T-helper 17 cell (primary cell): ENCODE measurements at regions not wholly inside any gene's neighbourhood (a gene's known extent, or its start where the extent isn't known, plus 50 kb on each side); places are given as distances from the start of the nearest gene placed in this dataset.
"Not testable (repeated sequence)": the region's sequence is repeated elsewhere in the genome, so short reads cannot be mapped to it uniquely, and the experiment has no call there.

Source experiments
- ATAC-seq: fragments of 150-1000 bp; cut with Tn5 transposase; 2 replicates; pipeline ENCODE4 v1.10.0; 2021; ENCODE audit warnings: mild to moderate bottlenecking, moderate library complexity
- DNase-seq, 3 donors: peaks; one replicate each; pipeline versions ENCODE4 v3.0.0 to v3.0.0-alpha.2; 2020 to 2021
- H3K9me3 ChIP-seq: one replicate; pipeline ENCODE4 v1.7.0; 2013; ENCODE audit warnings: low read length, mild to moderate bottlenecking; ENCODE audit not compliant: control insufficient read depth, poor library complexity, severe bottlenecking
- H3K27ac Mint-ChIP-seq: one replicate; pipeline ENCODE4 v1.8.0; 2022; ENCODE audit warnings: mild to moderate bottlenecking, moderate library complexity, mixed read lengths
- H3K27me3 Mint-ChIP-seq: one replicate; pipeline ENCODE4 v1.8.0; 2022; ENCODE audit warnings: mixed read lengths
- H3K36me3 Mint-ChIP-seq: one replicate; pipeline ENCODE4 v1.8.0; 2022; ENCODE audit warnings: low read depth, mixed read lengths
- H3K4me1 Mint-ChIP-seq: one replicate; pipeline ENCODE4 v1.8.0; 2022; ENCODE audit warnings: mild to moderate bottlenecking, mixed read lengths
- H3K4me3 Mint-ChIP-seq: one replicate; pipeline ENCODE4 v1.8.0; 2022; ENCODE audit warnings: mild to moderate bottlenecking, moderate library complexity, mixed read lengths

DNA sequence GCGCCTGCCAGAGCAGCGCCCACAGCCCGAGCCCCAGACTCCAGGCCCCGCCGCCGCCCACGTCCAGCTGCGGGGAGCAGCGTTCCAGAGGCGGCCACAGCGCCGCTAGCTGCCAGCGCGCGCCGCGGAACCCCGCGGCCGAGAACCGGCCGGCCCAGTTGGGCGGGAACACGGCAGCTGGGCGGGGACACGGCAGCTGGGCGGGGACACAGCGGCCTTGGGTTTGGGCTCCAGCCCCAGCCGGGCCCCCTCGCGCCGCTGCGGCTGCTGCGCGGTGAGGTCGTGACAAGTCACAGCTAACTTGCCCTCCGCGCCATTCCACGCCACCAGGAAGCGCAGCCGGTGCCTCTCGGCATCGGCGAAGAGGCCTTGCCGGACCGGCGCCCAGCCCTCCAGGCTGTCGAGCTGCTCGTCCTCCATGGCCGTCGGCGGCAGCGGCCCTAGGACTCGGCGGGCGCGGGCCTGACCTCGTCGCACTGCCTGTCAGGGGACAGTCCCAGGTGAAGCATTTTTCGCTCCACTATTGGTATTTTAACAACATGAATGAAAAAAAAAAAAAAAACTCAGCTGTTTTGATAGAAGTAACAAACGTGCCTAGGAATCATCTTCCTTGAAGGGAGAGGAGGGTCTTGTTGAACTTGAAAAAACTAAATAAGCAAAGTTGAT is 56.6 kb upstream of the GOLGA8N start:
- H3K4me3 Mint-ChIP-seq: peak overlapping the region; percentile 12
- not testable (repeated sequence) for H3K4me1 Mint-ChIP-seq, H3K9me3 ChIP-seq, H3K27ac Mint-ChIP-seq, H3K36me3 Mint-ChIP-seq, H3K27me3 Mint-ChIP-seq
- DNase-seq (peak in 2 of 3 donors; percentile 18 to 41), ATAC-seq (peak; percentile 93)

DNA sequence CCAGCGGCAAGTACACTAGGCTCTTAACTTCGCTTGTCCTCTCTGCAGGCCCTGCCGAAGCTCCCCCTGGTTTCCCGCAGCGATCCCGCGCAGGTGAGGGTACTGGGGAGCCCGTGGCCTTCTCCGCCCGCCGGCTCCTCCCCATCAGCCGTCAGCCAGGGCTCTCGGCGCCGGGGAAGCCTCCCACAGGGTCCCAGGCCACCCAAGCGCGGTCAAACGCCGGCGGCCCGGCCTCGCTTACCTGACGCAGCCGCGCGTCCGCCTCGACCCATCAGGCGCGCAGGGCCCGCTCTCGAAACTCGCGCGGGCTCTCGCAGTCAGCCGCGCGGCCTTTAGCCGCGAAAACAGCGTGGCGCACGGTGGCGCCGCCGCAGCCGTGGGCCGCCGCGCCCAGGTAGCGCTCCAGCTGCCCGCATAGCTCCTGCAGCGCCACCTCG is 57.2 kb upstream of the GOLGA8N start:
- H3K36me3 Mint-ChIP-seq, DNase-seq, H3K27ac Mint-ChIP-seq, H3K9me3 ChIP-seq, H3K4me1 Mint-ChIP-seq, H3K4me3 Mint-ChIP-seq, H3K27me3 Mint-ChIP-seq: not testable (repeated sequence)
- peak; percentile 58 for ATAC-seq

DNA sequence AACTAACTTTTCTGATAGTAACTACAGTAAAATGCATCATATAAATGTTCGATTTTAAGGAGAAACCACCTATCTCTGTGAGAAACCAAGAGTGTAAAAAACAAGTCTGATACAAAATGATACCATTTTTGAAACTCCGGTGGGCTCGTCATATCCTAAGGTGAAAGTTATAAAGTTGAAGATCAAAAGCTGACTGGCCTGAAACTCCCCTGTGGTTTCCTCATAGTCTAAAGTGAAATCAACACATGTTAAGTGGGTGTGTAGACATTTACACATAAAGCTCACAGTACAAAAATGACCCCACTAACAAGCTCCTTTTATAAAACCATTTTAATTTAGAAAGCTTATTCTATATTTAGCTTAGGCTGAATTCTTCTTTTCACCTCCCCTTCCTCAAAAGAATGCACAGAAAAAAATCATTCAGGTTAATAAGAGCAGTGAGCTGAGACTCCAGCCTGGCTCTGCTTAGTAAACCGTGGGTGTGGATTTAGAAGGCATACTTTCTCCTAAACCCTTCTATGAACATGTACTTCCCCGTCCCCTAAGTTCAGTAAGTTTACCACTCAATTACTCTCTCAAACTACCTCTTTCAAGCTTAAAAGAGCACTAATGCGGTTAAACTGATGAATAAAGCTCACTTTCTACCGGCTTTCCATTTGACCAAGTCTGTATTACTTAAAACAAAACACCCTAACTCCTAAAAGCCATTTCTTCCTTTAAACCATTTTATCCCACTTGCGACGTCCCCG is 57.9 kb upstream of the GOLGA8N start:
- H3K27me3 Mint-ChIP-seq, H3K27ac Mint-ChIP-seq, DNase-seq, H3K9me3 ChIP-seq, H3K4me1 Mint-ChIP-seq, H3K36me3 Mint-ChIP-seq, H3K4me3 Mint-ChIP-seq: not testable (repeated sequence)
- ATAC-seq: peak; percentile 9

DNA sequence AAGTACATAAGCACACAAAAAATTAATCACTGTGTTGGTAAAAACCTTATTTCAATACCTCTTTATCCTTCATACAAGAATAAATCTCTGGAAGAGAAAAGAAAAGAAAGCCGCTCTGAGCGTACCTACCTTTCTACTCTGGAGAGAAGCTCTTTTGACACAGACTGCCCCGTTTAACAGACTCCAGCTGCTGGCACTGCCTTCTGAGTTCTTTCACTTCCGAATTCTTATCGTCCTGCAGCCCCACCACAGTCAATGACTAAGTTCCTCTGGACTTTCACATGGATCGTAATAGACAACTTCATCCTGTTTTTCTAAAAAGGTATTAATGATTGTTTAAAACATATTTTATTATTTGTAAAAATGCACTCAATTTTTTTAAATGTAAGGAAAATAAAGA is 67.5 kb upstream of the GOLGA8O start:
- DNase-seq, H3K36me3 Mint-ChIP-seq, H3K27me3 Mint-ChIP-seq, H3K4me3 Mint-ChIP-seq, H3K4me1 Mint-ChIP-seq, ATAC-seq, H3K27ac Mint-ChIP-seq, H3K9me3 ChIP-seq: not testable (repeated sequence)

DNA sequence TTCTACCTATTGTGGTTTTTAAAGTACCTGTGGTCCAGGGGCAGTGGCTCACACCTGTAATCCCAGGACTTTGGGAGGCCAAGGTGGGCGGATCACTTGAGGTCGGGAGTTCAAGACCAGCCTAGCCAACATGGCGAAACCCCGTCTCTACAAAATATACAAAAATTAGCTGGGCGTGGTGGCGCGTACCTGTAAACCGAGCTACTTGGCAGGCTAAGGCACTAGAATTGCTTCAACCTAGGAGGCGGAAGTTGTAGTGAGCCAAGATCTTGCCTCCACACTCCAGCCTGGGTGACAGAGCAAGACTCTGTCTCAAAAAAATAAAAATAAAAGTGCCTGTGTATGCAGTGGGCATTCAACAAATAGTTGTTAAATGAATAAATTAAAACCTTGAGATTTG is 67.0 kb upstream of the GOLGA8O start:
- DNase-seq, H3K27me3 Mint-ChIP-seq, H3K27ac Mint-ChIP-seq, H3K4me1 Mint-ChIP-seq, ATAC-seq, H3K36me3 Mint-ChIP-seq, H3K4me3 Mint-ChIP-seq, H3K9me3 ChIP-seq: not testable (repeated sequence)

DNA sequence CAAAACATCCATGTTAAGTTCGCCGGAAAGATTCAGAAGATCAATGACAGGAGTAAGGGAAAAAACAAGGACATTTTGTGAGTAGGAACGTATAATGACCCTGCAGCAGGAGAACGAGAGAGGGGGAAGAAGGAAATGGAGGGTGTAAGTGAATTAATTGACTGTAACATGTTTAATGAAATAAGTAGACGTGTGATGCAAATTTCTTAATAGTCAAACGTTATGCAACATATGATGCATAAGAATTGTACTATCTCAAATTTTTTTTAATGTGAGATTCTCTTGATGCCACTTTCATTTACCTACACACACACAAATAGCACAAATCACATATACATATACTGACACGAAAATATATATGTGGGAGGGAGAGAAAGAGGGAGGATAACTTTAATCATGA is 63.5 kb upstream of the GOLGA8O start:
- not testable (repeated sequence) for H3K36me3 Mint-ChIP-seq, H3K4me1 Mint-ChIP-seq, H3K27ac Mint-ChIP-seq, H3K9me3 ChIP-seq, H3K27me3 Mint-ChIP-seq, DNase-seq, ATAC-seq
- peak overlapping the region; percentile 63 for H3K4me3 Mint-ChIP-seq

DNA sequence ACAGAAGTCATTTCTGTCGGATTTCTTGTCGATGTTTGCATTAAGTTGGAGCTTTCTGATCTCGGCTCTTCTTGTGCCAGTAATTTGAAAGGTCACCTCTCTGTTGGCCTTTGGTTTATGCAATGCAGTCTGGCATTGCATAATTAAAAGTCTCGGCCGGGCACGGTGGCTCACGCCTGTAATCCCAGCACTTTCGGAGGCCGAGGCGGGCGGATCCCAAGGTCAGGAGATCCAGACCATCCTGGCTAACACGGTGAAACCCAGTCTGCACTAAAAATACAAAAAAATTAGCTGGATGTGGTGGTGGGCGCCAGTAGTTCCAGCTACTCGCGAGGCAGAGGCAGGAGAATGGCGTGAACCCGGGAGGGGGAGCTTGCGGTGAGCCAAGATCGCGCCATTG is 62.6 kb upstream of the GOLGA8O start:
- not testable (repeated sequence) for H3K27ac Mint-ChIP-seq, H3K4me1 Mint-ChIP-seq, DNase-seq, ATAC-seq, H3K36me3 Mint-ChIP-seq, H3K9me3 ChIP-seq, H3K27me3 Mint-ChIP-seq, H3K4me3 Mint-ChIP-seq

DNA sequence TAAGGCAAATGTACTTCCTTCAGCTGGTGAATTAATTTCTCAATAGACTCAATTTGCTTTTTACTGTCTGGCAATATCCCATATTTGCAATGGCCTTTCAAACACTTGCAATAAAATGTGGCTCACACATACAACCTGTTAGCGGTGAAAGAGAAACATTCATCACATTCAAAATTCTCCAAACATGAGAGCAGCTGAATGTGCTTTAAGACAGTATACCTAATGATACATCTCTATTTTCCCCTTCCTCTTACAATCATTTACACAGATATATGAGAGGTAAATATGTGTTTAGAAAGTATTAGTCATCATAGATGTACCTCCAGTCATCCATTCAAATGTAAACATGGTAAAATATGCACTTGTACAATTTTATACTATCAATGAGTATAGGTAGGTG is 61.5 kb upstream of the GOLGA8O start:
- not testable (repeated sequence) for ATAC-seq, H3K36me3 Mint-ChIP-seq, H3K27me3 Mint-ChIP-seq, H3K4me1 Mint-ChIP-seq, H3K27ac Mint-ChIP-seq, H3K9me3 ChIP-seq, H3K4me3 Mint-ChIP-seq, DNase-seq

DNA sequence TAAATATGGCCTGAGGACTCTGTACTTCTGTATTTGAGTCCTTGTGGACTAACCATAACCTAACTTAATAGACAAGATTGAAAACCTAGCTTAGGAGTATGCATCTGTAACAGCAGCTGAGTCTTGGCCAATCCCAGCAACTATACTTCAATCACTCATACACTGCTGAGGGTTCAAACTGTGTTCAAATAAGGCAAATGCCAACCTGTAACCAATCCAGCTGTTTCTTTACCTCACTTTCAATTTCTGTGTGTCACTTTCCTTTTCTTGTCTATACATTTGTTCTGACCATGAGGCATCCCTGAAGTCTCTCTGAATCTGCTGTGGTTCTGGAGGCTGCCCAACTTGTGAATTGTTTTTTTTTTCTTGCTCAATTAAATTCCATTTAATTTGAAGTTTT is 57.9 kb upstream of the GOLGA8O start:
- H3K36me3 Mint-ChIP-seq, H3K4me1 Mint-ChIP-seq, DNase-seq, H3K4me3 Mint-ChIP-seq, H3K27me3 Mint-ChIP-seq, H3K9me3 ChIP-seq, ATAC-seq, H3K27ac Mint-ChIP-seq: not testable (repeated sequence)

DNA sequence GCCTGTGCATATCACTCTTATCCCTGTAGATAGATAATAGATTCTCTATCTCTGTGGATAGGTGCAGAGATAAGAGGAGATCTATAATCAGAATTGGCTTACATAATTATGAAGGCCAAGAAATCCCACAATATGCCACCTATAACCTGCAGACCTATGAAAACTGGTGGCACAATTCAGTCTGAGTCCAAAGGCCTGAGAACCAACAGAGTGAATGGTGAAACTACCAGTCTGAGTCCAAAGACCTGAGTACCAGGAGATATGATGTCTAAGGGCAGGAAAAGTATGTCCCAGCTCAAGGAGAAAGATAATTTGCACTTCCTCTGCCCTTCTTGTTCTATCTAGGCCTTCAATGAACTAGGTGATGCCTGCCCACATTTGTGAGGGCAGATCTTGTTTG is 54.6 kb upstream of the GOLGA8O start:
- H3K27ac Mint-ChIP-seq: not testable (repeated sequence)

DNA sequence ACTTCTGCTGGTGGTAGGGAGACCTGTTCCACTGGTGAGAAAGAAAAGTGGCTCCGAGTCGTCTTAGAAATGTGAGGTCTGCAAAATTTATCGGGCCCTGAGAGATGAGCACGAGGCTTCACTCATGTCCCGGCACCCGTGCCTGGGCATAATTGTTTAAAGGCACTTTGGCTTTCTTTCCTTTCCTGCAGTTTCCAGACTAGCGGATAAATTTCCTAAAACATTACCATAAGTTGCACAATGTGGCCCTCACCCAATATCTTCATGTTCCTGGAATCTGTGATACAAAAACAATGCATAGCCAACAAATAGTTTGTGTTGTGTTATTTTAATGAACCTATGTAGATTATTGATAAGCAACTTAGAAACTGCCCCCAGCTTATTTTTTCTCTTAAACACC is 52.6 kb upstream of the GOLGA8O start:
- H3K27ac Mint-ChIP-seq, DNase-seq, H3K9me3 ChIP-seq, ATAC-seq, H3K27me3 Mint-ChIP-seq, H3K4me1 Mint-ChIP-seq, H3K4me3 Mint-ChIP-seq, H3K36me3 Mint-ChIP-seq: not testable (repeated sequence)

More for the DNA sequence above, 54.6 kb upstream of the GOLGA8O start:
- H3K9me3 ChIP-seq, H3K4me3 Mint-ChIP-seq, H3K27me3 Mint-ChIP-seq, H3K4me1 Mint-ChIP-seq, ATAC-seq, DNase-seq, H3K36me3 Mint-ChIP-seq: not testable (repeated sequence)

DNA sequence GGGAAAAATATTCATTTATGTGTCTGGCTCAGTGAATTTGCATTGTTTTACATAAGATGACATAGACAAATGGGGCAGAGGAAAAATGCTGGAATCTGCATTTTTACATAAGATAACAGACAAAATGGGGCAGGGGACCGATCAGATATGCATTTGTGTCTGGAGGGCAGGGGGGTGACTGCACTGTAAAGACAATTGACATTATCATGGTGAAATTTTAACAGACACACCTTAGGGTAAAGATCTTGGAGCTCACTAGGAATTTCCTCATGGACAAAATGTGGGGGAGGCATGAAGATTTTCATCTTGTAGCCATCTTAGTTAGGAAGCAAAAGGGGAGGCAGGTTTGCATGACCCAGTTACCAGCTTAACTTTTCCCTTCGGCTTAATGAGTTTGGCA is 51.4 kb upstream of the GOLGA8O start:
- not testable (repeated sequence) for ATAC-seq, H3K4me3 Mint-ChIP-seq, H3K27ac Mint-ChIP-seq, H3K4me1 Mint-ChIP-seq, H3K27me3 Mint-ChIP-seq, DNase-seq, H3K36me3 Mint-ChIP-seq, H3K9me3 ChIP-seq

DNA sequence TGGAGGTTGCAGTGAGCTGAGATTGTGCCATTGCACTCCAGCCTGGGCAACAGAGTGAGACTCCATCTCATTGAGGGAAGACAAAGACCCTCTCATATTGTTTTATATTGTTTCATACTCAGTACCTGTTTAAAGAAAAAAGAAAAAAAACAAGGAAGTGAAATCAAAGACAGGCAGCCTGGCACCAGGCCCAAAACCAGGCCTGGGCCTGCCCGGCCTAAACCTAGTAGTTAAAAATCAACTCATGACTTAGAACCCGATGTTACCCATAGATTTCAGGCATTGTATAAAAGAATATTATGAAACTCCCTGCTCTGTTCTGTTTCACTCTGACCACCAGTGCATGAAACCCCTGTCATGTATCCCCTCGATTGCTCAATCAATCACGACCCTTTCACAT is 50.2 kb upstream of the GOLGA8O start:
- H3K4me3 Mint-ChIP-seq, H3K27me3 Mint-ChIP-seq, DNase-seq, H3K27ac Mint-ChIP-seq, H3K9me3 ChIP-seq, ATAC-seq, H3K4me1 Mint-ChIP-seq, H3K36me3 Mint-ChIP-seq: not testable (repeated sequence)
